SK-N-SH (cell line): ENCODE measurements at regions not wholly inside any gene's neighbourhood (a gene's known extent, or its start where the extent isn't known, plus 50 kb on each side); places are given as distances from the start of the nearest gene placed in this dataset.

Experiments
- CTCF ChIA-PET: fragments of 300-600, 350-600 bp; formaldehyde crosslinking; extraction: SDS; loops from one replicate; lab custom pipeline; 2021; lab: Yijun Ruan, JAX
- POLR2A ChIA-PET: fragments of 350-600 bp; sonication (Branson Sonifier 250); formaldehyde crosslinking; extraction: SDS; loops from one replicate; lab custom pipeline; 2020; ENCODE audit warnings: antibody characterized with exemption, inconsistent platforms; lab: Yijun Ruan, JAX
- DNase-seq: peaks from one replicate; pipeline ENCODE4 v3.0.0; 2012
- H2AFZ ChIP-seq: fragments of 200-600 bp; sonication (generic); 2 replicates; pipeline ENCODE4 v1.8.1; 2016; ENCODE audit warnings: antibody characterized with exemption, mild to moderate bottlenecking, low read depth
- H3F3A ChIP-seq: fragments of 200-600 bp; sonication (generic); replicated peaks from 2 replicates; pipeline ENCODE3; 2016; ENCODE audit warnings: antibody characterized with exemption, mild to moderate bottlenecking; ENCODE audit not compliant: insufficient read depth
- H3K27ac ChIP-seq, 2 experiments: fragments of 200-500 bp in 1 of 2; fragments of 200-600 bp in 1 of 2; sonication (Bioruptor generic) in 1 of 2; sonication (generic), shearing (Covaris generic) in 1 of 2; 2 replicates each; pipeline versions ENCODE4 v1.5.1 to v1.6.1; 2014 to 2016; ENCODE audit warnings: low read depth in 2 of 2, inconsistent platforms in 1 of 2, low read length in 1 of 2, mild to moderate bottlenecking in 1 of 2, mixed read lengths in 1 of 2
- H3K27me3 ChIP-seq: fragments of 200-600 bp; sonication (generic), shearing (Covaris generic); 2 replicates; pipeline ENCODE4 v1.6.1; 2016; ENCODE audit warnings: mixed run types; ENCODE audit not compliant: insufficient read depth
- H3K36me3 ChIP-seq, 2 experiments: fragments of 200-500 bp in 1 of 2; fragments of 200-600 bp in 1 of 2; sonication (Bioruptor generic) in 1 of 2; sonication (generic) in 1 of 2; replicated peaks in 1 of 2; 2 replicates each; pipeline versions ENCODE3 to v1.5.1; 2014 to 2016; ENCODE audit warnings: low read length in 1 of 2, mild to moderate bottlenecking in 1 of 2; ENCODE audit not compliant: insufficient read depth in 2 of 2, control insufficient read depth in 1 of 2
- H3K4me1 ChIP-seq, 2 experiments: fragments of 200-500 bp in 1 of 2; fragments of 200-600 bp in 1 of 2; sonication (Bioruptor generic) in 1 of 2; sonication (generic), shearing (Covaris generic) in 1 of 2; 2 replicates each; pipeline versions ENCODE4 v1.5.1 to v1.6.1; 2014 to 2016; ENCODE audit warnings: low read depth in 1 of 2, low read length in 1 of 2, mixed run types in 1 of 2; ENCODE audit not compliant: insufficient read depth in 2 of 2, control insufficient read depth in 1 of 2
- H3K4me2 ChIP-seq: fragments of 200-600 bp; sonication (generic), shearing (Covaris generic); 2 replicates; pipeline ENCODE4 v1.6.1; 2017; ENCODE audit warnings: mixed run types
- H3K4me3 ChIP-seq, 2 experiments: fragments of 200-500 bp in 1 of 2; fragments of 200-600 bp in 1 of 2; sonication (Bioruptor generic) in 1 of 2; sonication (generic), shearing (Covaris generic) in 1 of 2; 2 replicates each; pipeline versions ENCODE4 v1.5.1 to v1.8.1; 2014 to 2016; ENCODE audit warnings: low read depth in 2 of 2, inconsistent platforms in 1 of 2, low read length in 1 of 2, mild to moderate bottlenecking in 1 of 2, mixed read lengths in 1 of 2, moderate library complexity in 1 of 2
- H3K79me2 ChIP-seq: fragments of 200-600 bp; sonication (generic); 2 replicates; pipeline ENCODE4 v1.8.1; 2017; ENCODE audit warnings: mild to moderate bottlenecking; ENCODE audit not compliant: insufficient read depth
- H3K9ac ChIP-seq: fragments of 200-600 bp; sonication (generic); 2 replicates; pipeline ENCODE4 v1.6.1; 2017; ENCODE audit warnings: mixed run types
- H3K9me2 ChIP-seq: fragments of 200-600 bp; sonication (generic); 2 replicates; pipeline ENCODE4 v1.6.1; 2017; ENCODE audit warnings: mixed run types
- H3K9me3 ChIP-seq: fragments of 200-600 bp; sonication (generic); 2 replicates; pipeline ENCODE4 v1.6.1; 2017; ENCODE audit warnings: mixed run types, mild to moderate bottlenecking, moderate library complexity
- H4K20me1 ChIP-seq: fragments of 200-600 bp; sonication (generic); 2 replicates; pipeline ENCODE4 v1.6.1; 2017; ENCODE audit warnings: mild to moderate bottlenecking, mixed run types; ENCODE audit not compliant: insufficient read depth
- CHD2 ChIP-seq: fragments of 150-350 bp; IDR thresholded peaks from 2 replicates; pipeline ENCODE4 v1.6.1; 2018; ENCODE audit warnings: low read length; ENCODE audit not compliant: partially characterized antibody
- CTCF ChIP-seq: fragments of 200-600 bp; sonication (generic); IDR thresholded peaks from 2 replicates; pipeline ENCODE4 v1.6.1; 2017; ENCODE audit warnings: antibody characterized with exemption, mild to moderate bottlenecking, moderate library complexity
- FOSL2 ChIP-seq: IDR thresholded peaks from 2 replicates; pipeline ENCODE4 v1.4.0; 2012; ENCODE audit warnings: low read depth, mild to moderate bottlenecking, moderate library complexity, borderline replicate concordance
- FOXJ3 ChIP-seq: sonication (generic); formaldehyde crosslinking; IDR thresholded peaks from 2 replicates; pipeline ENCODE4 v1.5.1; 2020; ENCODE audit warnings: mild to moderate bottlenecking, missing genetic modification reagents
- GATA2 ChIP-seq: sonication (generic); formaldehyde crosslinking; IDR thresholded peaks from 2 replicates; pipeline ENCODE4 v1.5.0; 2020; ENCODE audit warnings: mild to moderate bottlenecking, missing genetic modification reagents
- JUND ChIP-seq: IDR thresholded peaks from 2 replicates; pipeline ENCODE4 v1.4.0; 2012
- MAX ChIP-seq: IDR thresholded peaks from 2 replicates; pipeline ENCODE4 v1.4.0; 2012; ENCODE audit warnings: low read depth
- MEF2A ChIP-seq: IDR thresholded peaks from 2 replicates; pipeline ENCODE4 v1.4.0; 2012; ENCODE audit warnings: low read depth, borderline replicate concordance
- MXI1 ChIP-seq: IDR thresholded peaks from 2 replicates; pipeline ENCODE4 v1.6.1; 2012; ENCODE audit warnings: mild to moderate bottlenecking, low read depth, low read length, improper control_type of control experiment
- POLR2AphosphoS5 ChIP-seq: IDR thresholded peaks from 2 replicates; pipeline ENCODE4 v1.6.1; 2012; ENCODE audit warnings: low read depth, low read length
- RCOR1 ChIP-seq: fragments of 150-350 bp; IDR thresholded peaks from 2 replicates; pipeline ENCODE4 v1.6.1; 2017; ENCODE audit warnings: antibody characterized with exemption, low read length
- REST ChIP-seq: IDR thresholded peaks from 2 replicates; pipeline ENCODE4 v1.6.1; 2012; ENCODE audit warnings: mild to moderate bottlenecking, low read depth, low read length, moderate library complexity
- RFX5 ChIP-seq: IDR thresholded peaks from 2 replicates; pipeline ENCODE4 v1.6.1; 2012; ENCODE audit warnings: mild to moderate bottlenecking, improper control_type of control experiment, low read length
- SIN3A ChIP-seq: IDR thresholded peaks from 2 replicates; pipeline ENCODE4 v1.6.1; 2012; ENCODE audit warnings: low read depth, mild to moderate bottlenecking, low read length, moderate library complexity, borderline replicate concordance
- SMC3 ChIP-seq: IDR thresholded peaks from 2 replicates; pipeline ENCODE4 v1.6.1; 2012; ENCODE audit warnings: low read depth, low read length, improper control_type of control experiment
- TAF1 ChIP-seq: IDR thresholded peaks from 2 replicates; pipeline ENCODE4 v1.6.1; 2012; ENCODE audit warnings: low read depth, mild to moderate bottlenecking, low read length, moderate library complexity, borderline replicate concordance
- TCF12 ChIP-seq: IDR thresholded peaks from 2 replicates; pipeline ENCODE4 v1.4.0; 2012
- TEAD4 ChIP-seq: IDR thresholded peaks from 2 replicates; pipeline ENCODE4 v1.4.0; 2012; ENCODE audit warnings: mild to moderate bottlenecking, borderline replicate concordance; ENCODE audit not compliant: insufficient read depth
- USF1 ChIP-seq: IDR thresholded peaks from 2 replicates; pipeline ENCODE4 v1.4.0; 2012; ENCODE audit warnings: low read depth, borderline replicate concordance
- USF2 ChIP-seq: fragments of 150-350 bp; IDR thresholded peaks from 2 replicates; pipeline ENCODE4 v1.6.1; 2017; ENCODE audit warnings: antibody characterized with exemption, low read length, low read depth, borderline replicate concordance
- YY1 ChIP-seq: IDR thresholded peaks from 2 replicates; pipeline ENCODE4 v1.4.0; 2012; ENCODE audit warnings: low read depth, mild to moderate bottlenecking
- WGBS: methylation state at CpG from one replicate; pipeline ENCODE4 v1.1.6; 2017; ENCODE audit warnings: low lambda C conversion rate; 5-methylcytosine and 5-hydroxymethylcytosine counted together

- no peak overlapping the region for H3K27ac ChIP-seq
- no peak overlapping the region for H3K4me3 ChIP-seq
- DNase-seq: no peak
- no peaks in the 10 kb centered on the region for H3K36me3 ChIP-seq
- no peaks in the 10 kb centered on the region for H3K9me3 ChIP-seq
- no peaks in the 10 kb centered on the region for H3K27me3 ChIP-seq
- POLR2A ChIA-PET: no interaction called here
- no peaks in the 10 kb centered on the region for H3F3A ChIP-seq
- H3K79me2 ChIP-seq: no peaks in the 10 kb centered on the region
- H3K4me1 ChIP-seq: peaks cover 0 to 2% of the 10 kb centered on the region in 2 experiments; a peak in 1 of 4 replicates
- H3K9me2 ChIP-seq: no peaks in the 10 kb centered on the region
- WGBS: 94% methylated on average over 3 of the region's 3 CpGs
- TF ChIP-seq GATA2 (CRISPR knock-in tag) (no peak), SMC3 (no peak), YY1 (no peak), SIN3A (no peak)
- no peaks in the 10 kb centered on the region for H4K20me1 ChIP-seq
- no peak overlapping the region for H3K4me2 ChIP-seq
- H2AFZ ChIP-seq: no peak overlapping the region
- CTCF ChIA-PET: no interaction called here
- H3K9ac ChIP-seq: no peak overlapping the region
Measured at GRCh38 chr5:74261866-74262265, 378.7 kb downstream of the ENC1 start.

- Histone ChIP-seq H3K4me1 (peaks cover 0 to 2% of the 10 kb centered on the region in 2 experiments; a peak in 1 of 4 replicates), H3K4me3 (no peak overlapping the region), H4K20me1 (no peaks in the 10 kb centered on the region), H3K9ac (no peak overlapping the region), H3K27me3 (no peaks in the 10 kb centered on the region), H3F3A (no peaks in the 10 kb centered on the region), H3K36me3 (no peaks in the 10 kb centered on the region), H3K27ac (no peak overlapping the region), H3K4me2 (no peak overlapping the region), H3K9me3 (no peaks in the 10 kb centered on the region), H2AFZ (no peak overlapping the region), H3K9me2 (no peaks in the 10 kb centered on the region), H3K79me2 (no peaks in the 10 kb centered on the region)
- ChIA-PET CTCF (no interaction called here), POLR2A (no interaction called here)
- TF ChIP-seq YY1 (no peak), MEF2A (no peak), USF1 (no peak), TCF12 (no peak), CTCF (no peak), SIN3A (no peak), TAF1 (no peak), USF2 (no peak), REST (no peak), FOSL2 (no peak), GATA2 (CRISPR knock-in tag) (no peak), JUND (no peak), RFX5 (no peak), MAX (no peak), FOXJ3 (CRISPR knock-in tag) (no peak), POLR2AphosphoS5 (no peak), MXI1 (no peak), CHD2 (no peak), TEAD4 (no peak), RCOR1 (no peak)
- no peak for DNase-seq
- 71% methylated on average over 3 of the region's 3 CpGs for WGBS
Measured at GRCh38 chr5:74261421-74261820, 379.1 kb downstream of the ENC1 start.
